Heart left ventricle (tissue), 16 donors: ENCODE measurements at regions not wholly inside any gene's neighbourhood (a gene's known extent, or its start where the extent isn't known, plus 50 kb on each side); places are given as distances from the start of the nearest gene placed in this dataset.

Experiments used
- ATAC-seq, 4 donors: fragments of 200-7000 bp; cut with Tn5 transposase; one replicate each; pipeline ENCODE4 v1.9.1; 2020 to 2022; ENCODE audit warnings: moderate library complexity in 4 of 4, mild to moderate bottlenecking in 3 of 4, moderate number of reproducible peaks in 1 of 4
- DNase-seq, 5 donors: peaks; one replicate each; pipeline ENCODE4 v3.0.0-alpha.2; 2020
- H3K27ac ChIP-seq, 12 donors: fragments of 200-600 bp; sonication (generic) in 4 of 12; one replicate each; pipeline versions ENCODE4 v1.5.0 to v1.8.0; 2016 to 2022; ENCODE audit warnings: mild to moderate bottlenecking in 2 of 12
- H3K27me3 ChIP-seq, 9 donors: fragments of 200-600 bp; sonication (generic) in 2 of 9; one replicate each; pipeline versions ENCODE4 v1.5.1 to v1.8.0; 2016 to 2022; ENCODE audit warnings: mild to moderate bottlenecking in 3 of 9
- H3K36me3 ChIP-seq, 9 donors: fragments of 200-600 bp; sonication (generic) in 2 of 9; one replicate each; pipeline versions ENCODE4 v1.5.0 to v1.8.0; 2018 to 2022; ENCODE audit warnings: mild to moderate bottlenecking in 2 of 9
- H3K4me1 ChIP-seq, 12 donors: fragments of 200-600 bp; sonication (generic) in 4 of 12; one replicate each; pipeline versions ENCODE4 v1.5.0 to v1.8.0; 2016 to 2022; ENCODE audit warnings: mild to moderate bottlenecking in 3 of 12
- H3K4me3 ChIP-seq, 12 donors: fragments of 200-600 bp; sonication (generic) in 4 of 12; one replicate each; pipeline versions ENCODE4 v1.5.0 to v1.8.0; 2017 to 2022; ENCODE audit warnings: mild to moderate bottlenecking in 9 of 12, moderate library complexity in 4 of 12
- H3K9me3 ChIP-seq, 12 donors: fragments of 200-600 bp; sonication (generic) in 4 of 12; one replicate each; pipeline versions ENCODE4 v1.5.0 to v1.8.0; 2016 to 2022; ENCODE audit warnings: mild to moderate bottlenecking in 1 of 12
- POLR2A ChIP-seq, 2 donors: fragments of 450-650 bp; IDR thresholded peaks; one replicate each; pipeline ENCODE4 v1.6.1; 2017; ENCODE audit warnings: antibody characterized with exemption in 2 of 2, mild to moderate bottlenecking in 2 of 2, moderate library complexity in 2 of 2
- WGBS, 4 donors: extraction: QIAGEN DNeasy Blood & Tissue Kit in 2 of 4; methylation state at CpG; one replicate each; pipeline versions ENCODE4 v1.1.5 to v1.1.7; 2013 to 2018; 5-methylcytosine and 5-hydroxymethylcytosine counted together
- intact Hi-C, 10 donors: fragments of 100-400 bp; cut with DNase I; formaldehyde crosslinking; loops; one replicate each; pipeline versions ENCODE4 v1.11.1 to v1.14.2; 2022
- TF ChIP-seq, protein P1 (sequence below), 12 donors: fragments of 200-600 bp; sonication (generic) in 4 of 12; IDR thresholded peaks; one replicate each; pipeline versions ENCODE4 v1.5.0 to v1.8.0; 2018 to 2022; ENCODE audit warnings: antibody characterized with exemption in 12 of 12, mild to moderate bottlenecking in 5 of 12
- donor health status: ischemic (EF 13 %, LVEDD 7.1; RV severe dilation, severe dysfunction).
- donor health status: healthy with polysubstance abuse.
- donor health status: DM: no; HTN: yes; CAD: no.
- donor health status: DM: no; HTN: no; CAD: no.
- donor health status: ischemic (EF 25% LVEDD 6.9; RV normal size, moderate dysfunction).
- donor health status: ischemic (EF 25% LVEDD 5.7; RV mildly dilated, moderate dysfunction).
- donor health status: healthy.
- donor health status: DM: yes; HTN: yes; CAD: no.
- donor health status: ischemic (EF 35%, LVEDD 5.7; RV mildly dilated, moderate dysfunction).
- donor health status: nonischemic (EF 11% LVEDD 7.7; RV severe dilation, severe dysfunction).
- donor health status: DM: yes; HTN: yes; CAD: no.
- donor health status: PGD.
- donor health status: ischemic (EF 29% LVEDD 5.4; RV normal size, mild dysfunction).
- donor health status: nonischemic (EF 23%, LVEDD 6.1; RV moderate dilation, normal function).

DNA sequence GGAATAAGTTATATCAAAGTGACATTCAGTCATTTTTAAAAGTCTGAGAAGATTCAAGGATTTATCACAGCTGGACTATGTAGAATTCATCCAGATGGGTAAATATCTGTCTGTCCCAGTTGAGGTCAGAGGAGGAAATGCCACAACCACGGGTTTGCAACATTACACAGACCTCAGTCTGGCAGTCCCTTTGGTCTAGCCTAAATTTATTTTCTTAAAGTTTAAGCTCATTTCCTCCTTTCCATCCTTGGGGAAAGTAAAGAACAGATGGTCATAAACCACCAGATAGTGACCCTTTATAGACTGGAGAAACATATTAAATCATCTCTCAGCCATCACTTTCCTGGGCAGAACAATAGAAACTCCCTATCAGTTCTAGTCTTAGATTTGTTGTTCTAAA is 238.4 kb upstream of the DDI1 start:
- WGBS, 4 donors = 23 to 42% (median 33%) methylated on average over 1 of the region's 1 CpG
- H3K27ac ChIP-seq = peak overlapping the region in 8 of 12 donors; percentile 15 to 76 (median 66)
- no peaks in the 10 kb centered on the region for H3K9me3 ChIP-seq
- DNase-seq (peak in 2 of 5 donors; percentile 27 to 37), ATAC-seq (peak; percentile 49 to 72 (median 64))
- peaks cover 0 to 54% (median 12%) of the 10 kb centered on the region in 12 donors for H3K4me1 ChIP-seq
- no peak overlapping the region for H3K4me3 ChIP-seq
- no peak for TF ChIP-seq POLR2A (IDR thresholded peaks at IDR 0.05)
- TF ChIP-seq, protein P1, sequence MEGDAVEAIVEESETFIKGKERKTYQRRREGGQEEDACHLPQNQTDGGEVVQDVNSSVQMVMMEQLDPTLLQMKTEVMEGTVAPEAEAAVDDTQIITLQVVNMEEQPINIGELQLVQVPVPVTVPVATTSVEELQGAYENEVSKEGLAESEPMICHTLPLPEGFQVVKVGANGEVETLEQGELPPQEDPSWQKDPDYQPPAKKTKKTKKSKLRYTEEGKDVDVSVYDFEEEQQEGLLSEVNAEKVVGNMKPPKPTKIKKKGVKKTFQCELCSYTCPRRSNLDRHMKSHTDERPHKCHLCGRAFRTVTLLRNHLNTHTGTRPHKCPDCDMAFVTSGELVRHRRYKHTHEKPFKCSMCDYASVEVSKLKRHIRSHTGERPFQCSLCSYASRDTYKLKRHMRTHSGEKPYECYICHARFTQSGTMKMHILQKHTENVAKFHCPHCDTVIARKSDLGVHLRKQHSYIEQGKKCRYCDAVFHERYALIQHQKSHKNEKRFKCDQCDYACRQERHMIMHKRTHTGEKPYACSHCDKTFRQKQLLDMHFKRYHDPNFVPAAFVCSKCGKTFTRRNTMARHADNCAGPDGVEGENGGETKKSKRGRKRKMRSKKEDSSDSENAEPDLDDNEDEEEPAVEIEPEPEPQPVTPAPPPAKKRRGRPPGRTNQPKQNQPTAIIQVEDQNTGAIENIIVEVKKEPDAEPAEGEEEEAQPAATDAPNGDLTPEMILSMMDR (IDR thresholded peaks at IDR 0.05) = no peak
- H3K27me3 ChIP-seq = no peaks in the 10 kb centered on the region
- H3K36me3 ChIP-seq = no peaks in the 10 kb centered on the region
- intact Hi-C loops = loop anchor here in 3 of 10 donors (10.0 kb wide), 2 partner anchors 103 to 113 kb away; no protein-coding TSS in a partner anchor

DNA sequence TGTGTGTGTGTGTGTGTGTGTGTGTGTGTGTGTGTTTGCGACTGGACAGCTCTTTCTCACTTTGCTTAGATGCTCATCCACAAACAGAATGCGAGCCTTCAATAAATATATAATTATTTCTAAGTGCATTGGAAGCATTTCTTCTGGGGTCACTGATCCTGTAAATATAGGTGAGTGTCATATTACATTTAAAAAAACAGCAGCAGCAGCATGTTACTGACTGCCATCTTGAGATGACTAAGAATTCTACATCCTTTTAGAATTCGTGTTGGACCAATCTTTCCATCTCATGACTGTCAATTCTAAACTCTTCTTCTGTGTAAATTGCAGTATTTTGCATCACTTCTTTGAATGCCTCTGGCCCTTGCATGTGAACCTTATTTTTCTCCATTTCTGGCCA is 238.0 kb upstream of the DDI1 start:
- H3K4me1 ChIP-seq = peaks cover 0 to 54% (median 12%) of the 10 kb centered on the region in 12 donors
- ATAC-seq (no peak), DNase-seq (no peak)
- H3K36me3 ChIP-seq = no peaks in the 10 kb centered on the region
- intact Hi-C loops = loop anchor here in 3 of 10 donors (10.0 kb wide), 2 partner anchors 104 to 114 kb away; no protein-coding TSS in a partner anchor
- TF ChIP-seq POLR2A (IDR thresholded peaks at IDR 0.05) = no peak
- TF ChIP-seq, protein P1 (IDR thresholded peaks at IDR 0.05) = no peak
- no peaks in the 10 kb centered on the region for H3K9me3 ChIP-seq
- H3K27me3 ChIP-seq = no peaks in the 10 kb centered on the region
- no peak overlapping the region for H3K4me3 ChIP-seq
- 62 to 71% (median 63%) methylated on average over 3 of the region's 3 CpGs for WGBS, 4 donors
- H3K27ac ChIP-seq = peak overlapping the region in 5 of 12 donors; percentile 11 to 75 (median 27)

DNA sequence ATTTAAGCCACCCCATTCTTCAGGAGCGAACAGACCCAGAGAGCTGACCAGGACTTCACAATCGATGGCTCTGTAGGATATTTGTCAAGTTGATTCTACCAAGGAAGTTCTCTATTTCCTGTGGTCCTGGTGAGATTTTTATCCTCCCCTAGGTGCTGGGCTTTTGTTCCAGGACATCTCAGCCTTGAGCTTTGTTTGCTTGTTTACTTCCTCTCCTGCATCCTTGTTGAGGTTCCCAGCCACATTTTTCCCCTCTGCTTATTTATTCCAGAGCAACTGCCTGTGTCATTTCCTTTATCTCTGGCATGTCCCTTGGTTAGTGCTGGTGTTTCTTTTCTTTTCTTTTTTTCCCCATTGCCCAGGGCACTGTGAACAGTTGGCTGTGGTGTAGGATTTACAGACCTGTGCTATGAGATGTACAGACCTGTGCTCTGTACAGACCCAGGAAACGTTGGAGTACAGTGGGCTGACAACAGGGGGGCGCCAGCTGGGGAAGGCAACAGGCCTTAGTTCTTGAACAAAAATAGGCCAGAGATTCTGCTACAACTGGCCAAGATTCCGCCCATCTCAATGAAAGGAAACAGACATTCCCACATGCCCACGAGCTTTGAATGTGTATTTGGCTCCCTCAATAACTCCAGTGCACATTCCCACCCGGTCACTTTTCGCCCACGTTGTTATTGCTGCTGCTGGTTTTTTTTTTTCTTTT is 235.9 kb upstream of the DDI1 start:
- ATAC-seq = peak; percentile 38 to 87 (median 80)
- Histone ChIP-seq H3K4me1 (peaks cover 0 to 53% (median 13%) of the 10 kb centered on the region in 12 donors), H3K36me3 (no peaks in the 10 kb centered on the region), H3K9me3 (no peaks in the 10 kb centered on the region), H3K27me3 (no peaks in the 10 kb centered on the region), H3K4me3 (no peak overlapping the region), H3K27ac (peak overlapping the region; percentile 36 to 82 (median 66))
- intact Hi-C loops = no loop called here
- 17 to 25% (median 19%) methylated on average over 9 of the region's 9 CpGs for WGBS, 4 donors
- TF ChIP-seq, protein P1 (IDR thresholded peaks at IDR 0.05) = peak in 3 of 12 donors; percentile 24 to 37 (median 25)
- TF ChIP-seq POLR2A (IDR thresholded peaks at IDR 0.05) = no peak
- peak; percentile 42 to 62 (median 60) for DNase-seq

DNA sequence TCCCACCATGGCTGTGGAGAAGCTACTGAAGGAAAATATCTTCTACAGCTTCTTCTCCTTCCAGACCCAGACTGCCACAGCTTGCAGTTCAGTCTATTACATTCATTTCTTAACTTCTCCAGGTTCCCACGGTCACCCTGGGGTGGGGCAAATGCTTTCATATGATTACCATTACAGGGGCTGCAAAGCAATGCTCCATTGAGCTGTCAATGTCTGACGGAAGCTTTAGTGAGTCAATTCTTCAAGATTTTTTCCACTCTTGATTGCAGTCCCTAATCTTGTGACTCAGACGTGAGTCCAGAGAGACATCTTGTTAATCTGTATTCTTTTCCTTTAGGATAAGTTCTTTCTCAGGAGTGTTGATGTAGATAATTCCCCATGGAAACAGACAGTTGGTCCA is 233.4 kb upstream of the DDI1 start:
- Histone ChIP-seq H3K4me1 (peaks cover 0 to 48% (median 13%) of the 10 kb centered on the region in 12 donors), H3K36me3 (no peaks in the 10 kb centered on the region), H3K9me3 (no peaks in the 10 kb centered on the region), H3K27me3 (no peaks in the 10 kb centered on the region), H3K4me3 (no peak overlapping the region), H3K27ac (no peak overlapping the region)
- intact Hi-C loops = no loop called here
- 77 to 91% (median 81%) methylated on average over 3 of the region's 3 CpGs for WGBS, 4 donors
- TF ChIP-seq POLR2A (IDR thresholded peaks at IDR 0.05) = no peak
- TF ChIP-seq, protein P1 (IDR thresholded peaks at IDR 0.05) = no peak
- no peak for DNase-seq
- ATAC-seq = peak in 1 of 4 donors; percentile 20
